PC-9 (cell line): ENCODE measurements at regions not wholly inside any gene's neighbourhood (a gene's known extent, or its start where the extent isn't known, plus 50 kb on each side); places are given as distances from the start of the nearest gene placed in this dataset.

Source experiments
- EZH2 ChIP-seq: fragments of 200-600 bp; sonication (generic); IDR thresholded peaks from 2 replicates; pipeline ENCODE4 v1.8.0; 2017; ENCODE audit warnings: antibody characterized with exemption, low read depth
- TF ChIP-seq, protein P1 (sequence below): fragments of 200-600 bp; sonication (generic); conservative IDR thresholded peaks from 2 replicates; pipeline ENCODE4 v1.6.1; 2017; ENCODE audit warnings: mixed run types, antibody characterized with exemption, mild to moderate bottlenecking, moderate library complexity

GRCh38 chr10:120749856-120750566, 101.2 kb upstream of the WDR11 start:
- TF ChIP-seq, protein P1, sequence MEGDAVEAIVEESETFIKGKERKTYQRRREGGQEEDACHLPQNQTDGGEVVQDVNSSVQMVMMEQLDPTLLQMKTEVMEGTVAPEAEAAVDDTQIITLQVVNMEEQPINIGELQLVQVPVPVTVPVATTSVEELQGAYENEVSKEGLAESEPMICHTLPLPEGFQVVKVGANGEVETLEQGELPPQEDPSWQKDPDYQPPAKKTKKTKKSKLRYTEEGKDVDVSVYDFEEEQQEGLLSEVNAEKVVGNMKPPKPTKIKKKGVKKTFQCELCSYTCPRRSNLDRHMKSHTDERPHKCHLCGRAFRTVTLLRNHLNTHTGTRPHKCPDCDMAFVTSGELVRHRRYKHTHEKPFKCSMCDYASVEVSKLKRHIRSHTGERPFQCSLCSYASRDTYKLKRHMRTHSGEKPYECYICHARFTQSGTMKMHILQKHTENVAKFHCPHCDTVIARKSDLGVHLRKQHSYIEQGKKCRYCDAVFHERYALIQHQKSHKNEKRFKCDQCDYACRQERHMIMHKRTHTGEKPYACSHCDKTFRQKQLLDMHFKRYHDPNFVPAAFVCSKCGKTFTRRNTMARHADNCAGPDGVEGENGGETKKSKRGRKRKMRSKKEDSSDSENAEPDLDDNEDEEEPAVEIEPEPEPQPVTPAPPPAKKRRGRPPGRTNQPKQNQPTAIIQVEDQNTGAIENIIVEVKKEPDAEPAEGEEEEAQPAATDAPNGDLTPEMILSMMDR: no peak
- TF ChIP-seq EZH2: no peak
